Liver (tissue), 3 donors: ENCODE measurements at regions not wholly inside any gene's neighbourhood (a gene's known extent, or its start where the extent isn't known, plus 50 kb on each side); places are given as distances from the start of the nearest gene placed in this dataset.

Source experiments
- ATF3 ChIP-seq: IDR thresholded peaks from 2 replicates; pipeline ENCODE4 v1.6.1; 2016; ENCODE audit warnings: antibody characterized with exemption
- CTCF ChIP-seq: fragments of 150-350 bp; IDR thresholded peaks from 2 replicates; pipeline ENCODE4 v1.5.1; 2017; ENCODE audit warnings: improper control_type of control experiment, low read depth, low read length; ENCODE audit not compliant: missing input control
- REST ChIP-seq: IDR thresholded peaks from 2 replicates; pipeline ENCODE4 v1.6.1; 2016; ENCODE audit warnings: antibody characterized with exemption, mild to moderate bottlenecking
- donor health status: healthy.
- donor health status: healthy.

- TF ChIP-seq CTCF = no peak
- no peak for TF ChIP-seq REST
- TF ChIP-seq ATF3 = no peak
Measured at GRCh38 chr3:64361962-64362735, 136.9 kb upstream of the PRICKLE2 start.
